ENCODE measurements at regions not wholly inside any gene's neighbourhood (a gene's known extent, or its start where the extent isn't known, plus 50 kb on each side); places are given as distances from the start of the nearest gene placed in this dataset.

GRCh38 chr2:9156483-9156882 is 50.1 kb upstream of the ASAP2 start:
- Mint-ChIP-seq H3K9me3 (no peaks in the 10 kb centered on the region), H3K27me3 (peaks cover 10% of the 10 kb centered on the region), H3K4me1 (no peaks in the 10 kb centered on the region), H3K4me3 (no peak overlapping the region), H3K36me3 (ENCODE audit: low read depth) (no peaks in the 10 kb centered on the region), H3K27ac (no peak overlapping the region)
- ChIA-PET CTCF (interaction anchor here (1.1 kb wide), 1 partner anchor 9 kb away, joined by 3 read pairs; no protein-coding TSS in a partner anchor), POLR2A (no interaction called here)
- DNase-seq = no peak

DNA sequence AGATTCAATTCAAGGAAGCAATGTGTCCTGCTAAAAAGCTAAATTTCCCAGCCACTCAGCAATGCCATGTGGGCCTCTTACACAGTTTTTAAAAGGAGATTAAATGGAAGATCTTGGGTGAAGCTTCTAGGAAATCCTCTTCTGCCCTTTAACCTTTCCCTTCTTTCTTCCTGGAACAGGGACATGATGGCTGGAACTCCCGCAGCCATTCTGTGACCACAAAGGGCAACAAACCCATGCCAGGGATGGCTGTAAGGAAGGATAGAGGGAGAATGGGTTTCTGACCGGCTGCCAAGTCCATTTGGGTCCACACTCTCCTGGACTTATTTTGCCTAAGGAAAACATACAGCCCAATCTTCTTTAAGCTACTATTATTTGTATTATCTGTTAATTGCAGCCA is 52.6 kb upstream of the ASAP2 start:
- CTCF ChIA-PET = interaction anchor here (1.4 to 1.7 kb wide), 2 partner anchors 9 to 12 kb away, joined by 4 to 6 read pairs; no protein-coding TSS in a partner anchor
- peaks cover 10% of the 10 kb centered on the region for H3K27me3 Mint-ChIP-seq

GRCh38 chr2:9153643-9153980 is 53.0 kb upstream of the ASAP2 start:
- no peaks in the 10 kb centered on the region for H3K9me3 Mint-ChIP-seq
- POLR2A ChIA-PET = no interaction called here
- no peak for DNase-seq
- H3K36me3 Mint-ChIP-seq (ENCODE audit: low read depth) = no peaks in the 10 kb centered on the region
- peaks cover 10% of the 10 kb centered on the region for H3K27me3 Mint-ChIP-seq
- H3K4me3 Mint-ChIP-seq = no peak overlapping the region
- CTCF ChIA-PET = interaction anchor here (1.4 to 1.7 kb wide), 2 partner anchors 10 to 11 kb away, joined by 4 to 6 read pairs; no protein-coding TSS in a partner anchor
- no peak overlapping the region for H3K27ac Mint-ChIP-seq
- no peaks in the 10 kb centered on the region for H3K4me1 Mint-ChIP-seq

More for the DNA sequence above, 52.6 kb upstream of the ASAP2 start:
- POLR2A ChIA-PET = no interaction called here
- Mint-ChIP-seq H3K4me3 (no peak overlapping the region), H3K27ac (no peak overlapping the region), H3K9me3 (no peaks in the 10 kb centered on the region), H3K36me3 (ENCODE audit: low read depth) (no peaks in the 10 kb centered on the region), H3K4me1 (no peaks in the 10 kb centered on the region)
- DNase-seq = no peak

GRCh38 chr2:9152975-9153642 is 53.5 kb upstream of the ASAP2 start:
- H3K4me1 Mint-ChIP-seq = no peaks in the 10 kb centered on the region
- H3K27ac Mint-ChIP-seq = no peak overlapping the region
- ChIA-PET POLR2A (no interaction called here), CTCF (interaction anchor here (1.4 to 1.7 kb wide), 2 partner anchors 10 to 11 kb away, joined by 4 to 6 read pairs; no protein-coding TSS in a partner anchor)
- no peaks in the 10 kb centered on the region for H3K9me3 Mint-ChIP-seq
- no peaks in the 10 kb centered on the region for H3K36me3 Mint-ChIP-seq (ENCODE audit: low read depth)
- DNase-seq = no peak
- H3K4me3 Mint-ChIP-seq = no peak overlapping the region
- H3K27me3 Mint-ChIP-seq = peaks cover 10% of the 10 kb centered on the region

DNA sequence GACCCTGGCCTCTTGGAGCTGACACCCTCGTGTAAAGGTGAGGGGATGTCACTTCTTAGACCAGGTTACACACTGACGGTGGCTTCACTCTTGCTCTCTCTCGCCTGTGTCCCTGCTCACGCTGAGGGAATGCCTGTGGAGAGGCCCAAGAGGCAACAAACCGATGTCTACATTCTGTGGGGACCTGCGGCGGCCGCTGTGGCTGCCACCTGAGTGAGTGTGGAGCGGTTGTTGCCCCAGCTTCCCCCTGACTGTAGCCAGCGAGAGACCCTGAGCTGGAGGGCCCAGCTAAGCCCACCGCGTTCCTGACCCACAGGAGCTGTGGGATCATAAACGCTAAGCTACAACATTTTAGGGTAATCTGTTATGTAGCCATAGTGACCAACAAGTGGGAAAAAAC is 55.7 kb upstream of the ASAP2 start:
- Mint-ChIP-seq H3K4me1 (no peaks in the 10 kb centered on the region), H3K36me3 (ENCODE audit: low read depth) (no peaks in the 10 kb centered on the region), H3K27me3 (peaks cover 10% of the 10 kb centered on the region), H3K4me3 (no peak overlapping the region), H3K27ac (no peak overlapping the region), H3K9me3 (no peaks in the 10 kb centered on the region)
- DNase-seq = no peak
- ChIA-PET POLR2A (no interaction called here), CTCF (interaction anchor here (0.6 to 1.7 kb wide), 2 partner anchors 8 to 1919 kb away, joined by 4 to 6 read pairs; no protein-coding TSS in a partner anchor)

- no peak overlapping the region for H3K27ac Mint-ChIP-seq
- no peak overlapping the region for H3K4me3 Mint-ChIP-seq
- peaks cover 10% of the 10 kb centered on the region for H3K27me3 Mint-ChIP-seq
- DNase-seq = no peak
- ChIA-PET CTCF (interaction anchor here (0.6 kb wide), 1 partner anchor 1919 kb away, joined by 4 read pairs; no protein-coding TSS in a partner anchor), POLR2A (no interaction called here)
- no peaks in the 10 kb centered on the region for H3K36me3 Mint-ChIP-seq (ENCODE audit: low read depth)
- H3K4me1 Mint-ChIP-seq = no peaks in the 10 kb centered on the region
- no peaks in the 10 kb centered on the region for H3K9me3 Mint-ChIP-seq
These were observed 56.1 kb upstream of the ASAP2 start for GRCh38 chr2:9150568-9150900.

- Mint-ChIP-seq H3K4me3 (no peak overlapping the region), H3K27me3 (peaks cover 10% of the 10 kb centered on the region), H3K4me1 (no peaks in the 10 kb centered on the region), H3K27ac (no peak overlapping the region), H3K9me3 (no peaks in the 10 kb centered on the region), H3K36me3 (ENCODE audit: low read depth) (no peaks in the 10 kb centered on the region)
- DNase-seq = no peak
- ChIA-PET CTCF (no interaction called here), POLR2A (no interaction called here)
These were observed 56.7 kb upstream of the ASAP2 start for GRCh38 chr2:9149726-9150567.

DNA sequence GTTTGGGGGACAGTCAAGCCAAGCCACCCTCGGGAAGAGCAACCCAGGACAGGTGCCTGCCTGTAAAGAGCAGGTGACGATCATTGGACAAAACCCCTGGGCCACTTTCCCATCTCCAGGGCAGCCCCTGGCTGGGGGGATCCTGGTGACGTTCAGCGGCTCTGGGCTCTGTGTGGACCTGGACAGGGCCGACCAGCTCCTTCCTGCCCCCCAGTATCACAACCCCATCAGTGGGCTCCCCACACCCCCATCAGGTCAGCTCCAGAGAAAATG is 57.3 kb upstream of the ASAP2 start:
- no peaks in the 10 kb centered on the region for H3K9me3 Mint-ChIP-seq
- no peak overlapping the region for H3K4me3 Mint-ChIP-seq
- ChIA-PET POLR2A (no interaction called here), CTCF (no interaction called here)
- no peaks in the 10 kb centered on the region for H3K4me1 Mint-ChIP-seq
- peaks cover 12% of the 10 kb centered on the region for H3K27me3 Mint-ChIP-seq
- no peaks in the 10 kb centered on the region for H3K36me3 Mint-ChIP-seq (ENCODE audit: low read depth)
- no peak for DNase-seq
- H3K27ac Mint-ChIP-seq = no peak overlapping the region

GRCh38 chr2:9146646-9147045 is 60.0 kb upstream of the ASAP2 start:
- H3K27ac Mint-ChIP-seq = no peak overlapping the region
- H3K27me3 Mint-ChIP-seq = peaks cover 8% of the 10 kb centered on the region
- no peaks in the 10 kb centered on the region for H3K9me3 Mint-ChIP-seq
- DNase-seq = no peak
- no peak overlapping the region for H3K4me3 Mint-ChIP-seq
- ChIA-PET POLR2A (no interaction called here), CTCF (interaction anchor here (0.5 kb wide), 1 partner anchor 1965 kb away, joined by 3 read pairs; no protein-coding TSS in a partner anchor)
- peaks cover 7% of the 10 kb centered on the region for H3K4me1 Mint-ChIP-seq
- H3K36me3 Mint-ChIP-seq (ENCODE audit: low read depth) = no peaks in the 10 kb centered on the region

DNA sequence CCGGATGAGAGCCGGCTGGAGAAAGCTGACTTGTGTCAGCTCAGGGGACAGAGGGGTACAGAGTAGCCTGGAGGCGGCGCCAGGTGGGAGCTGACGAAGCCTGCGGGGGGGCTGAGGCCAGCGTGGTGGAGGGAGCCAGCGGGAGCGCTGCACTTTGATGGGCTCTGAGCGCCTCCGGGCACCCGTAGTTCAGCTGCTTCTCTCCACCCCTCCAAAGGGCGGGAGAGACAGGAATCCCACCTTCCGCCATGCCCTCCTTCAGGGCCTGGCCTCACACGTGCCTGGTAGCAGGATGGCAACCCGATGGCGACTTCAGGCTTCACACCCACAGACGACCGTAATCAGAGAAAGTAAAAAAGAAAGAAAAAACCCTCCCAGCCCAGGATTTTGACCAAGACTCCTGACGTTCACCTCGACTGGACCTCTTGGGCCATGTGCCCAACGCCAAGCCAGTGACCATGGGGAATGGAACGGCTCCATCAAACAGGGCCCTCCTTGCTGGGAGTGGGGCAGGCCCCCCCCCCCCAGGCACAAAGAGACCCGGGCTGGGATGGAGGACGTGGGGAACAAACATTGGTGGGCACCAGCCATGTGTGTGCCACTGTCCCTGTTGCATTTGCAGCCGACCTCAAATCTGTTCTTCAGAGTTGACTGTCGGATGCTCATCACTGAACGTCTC is 60.7 kb upstream of the ASAP2 start:
- Mint-ChIP-seq H3K9me3 (no peaks in the 10 kb centered on the region), H3K27ac (no peak overlapping the region), H3K36me3 (ENCODE audit: low read depth) (no peaks in the 10 kb centered on the region), H3K4me1 (peaks cover 7% of the 10 kb centered on the region), H3K4me3 (no peak overlapping the region), H3K27me3 (peaks cover 11% of the 10 kb centered on the region)
- no peak for DNase-seq
- ChIA-PET CTCF (no interaction called here), POLR2A (no interaction called here)

- no peaks in the 10 kb centered on the region for H3K36me3 Mint-ChIP-seq (ENCODE audit: low read depth)
- H3K4me1 Mint-ChIP-seq = peaks cover 7% of the 10 kb centered on the region
- H3K9me3 Mint-ChIP-seq = no peaks in the 10 kb centered on the region
- ChIA-PET CTCF (interaction anchor here (0.7 kb wide), 1 partner anchor 60 kb away, joined by 3 read pairs; no protein-coding TSS in a partner anchor), POLR2A (no interaction called here)
- no peak overlapping the region for H3K27ac Mint-ChIP-seq
- H3K27me3 Mint-ChIP-seq = peaks cover 14% of the 10 kb centered on the region
- no peak for DNase-seq
- no peak overlapping the region for H3K4me3 Mint-ChIP-seq
These were observed 61.4 kb upstream of the ASAP2 start for GRCh38 chr2:9145109-9145751.

GRCh38 chr2:9144617-9145016 is 62.0 kb upstream of the ASAP2 start:
- Mint-ChIP-seq H3K4me3 (no peak overlapping the region), H3K4me1 (peaks cover 7% of the 10 kb centered on the region), H3K27ac (no peak overlapping the region), H3K27me3 (peaks cover 14% of the 10 kb centered on the region), H3K36me3 (ENCODE audit: low read depth) (no peaks in the 10 kb centered on the region), H3K9me3 (no peaks in the 10 kb centered on the region)
- CTCF ChIA-PET = interaction anchor here (0.7 kb wide), 1 partner anchor 61 kb away, joined by 3 read pairs; no protein-coding TSS in a partner anchor
- no peak for DNase-seq
- POLR2A ChIA-PET = no interaction called here

DNA sequence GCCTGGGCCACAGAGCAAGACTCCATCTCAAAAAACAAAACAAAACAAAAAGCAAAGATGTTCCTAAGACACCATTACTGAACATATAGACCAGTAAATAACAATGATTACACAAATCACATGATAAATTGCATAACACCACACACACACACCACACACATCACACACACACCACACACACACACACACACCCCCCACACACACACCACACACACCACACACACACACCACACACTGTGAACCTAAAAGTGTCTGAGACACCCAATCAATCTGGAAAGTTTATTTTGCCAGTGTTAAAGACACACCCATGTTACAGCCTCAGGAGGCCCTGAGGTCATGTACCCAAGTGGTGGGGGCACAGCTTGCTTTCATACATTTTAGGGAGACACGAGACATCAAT is 62.6 kb upstream of the ASAP2 start:
- H3K36me3 Mint-ChIP-seq (ENCODE audit: low read depth) = no peaks in the 10 kb centered on the region
- CTCF ChIA-PET = interaction anchor here (1.2 kb wide), 1 partner anchor 23 kb away, joined by 3 read pairs; no protein-coding TSS in a partner anchor
- DNase-seq = no peak

More for the DNA sequence above, 62.6 kb upstream of the ASAP2 start:
- no peak overlapping the region for H3K27ac Mint-ChIP-seq
- peaks cover 14% of the 10 kb centered on the region for H3K27me3 Mint-ChIP-seq
- H3K9me3 Mint-ChIP-seq = no peaks in the 10 kb centered on the region
- no peak overlapping the region for H3K4me3 Mint-ChIP-seq
- peaks cover 7% of the 10 kb centered on the region for H3K4me1 Mint-ChIP-seq
- POLR2A ChIA-PET = no interaction called here
